Activated CD4-positive, alpha-beta T cell treated with anti-CD3 and anti-CD28 coated beads, Interleukin-2, amount 50 U/mL, for 16 hours (primary cell): ENCODE measurements at regions not wholly inside any gene's neighbourhood (a gene's known extent, or its start where the extent isn't known, plus 50 kb on each side); places are given as distances from the start of the nearest gene placed in this dataset.
"Not testable (repeated sequence)": the region's sequence is repeated elsewhere in the genome, so short reads cannot be mapped to it uniquely, and the experiment has no call there.

Experiments used
- DNase-seq: peaks from one replicate; pipeline ENCODE4 v3.0.0-alpha.2; 2020

DNA sequence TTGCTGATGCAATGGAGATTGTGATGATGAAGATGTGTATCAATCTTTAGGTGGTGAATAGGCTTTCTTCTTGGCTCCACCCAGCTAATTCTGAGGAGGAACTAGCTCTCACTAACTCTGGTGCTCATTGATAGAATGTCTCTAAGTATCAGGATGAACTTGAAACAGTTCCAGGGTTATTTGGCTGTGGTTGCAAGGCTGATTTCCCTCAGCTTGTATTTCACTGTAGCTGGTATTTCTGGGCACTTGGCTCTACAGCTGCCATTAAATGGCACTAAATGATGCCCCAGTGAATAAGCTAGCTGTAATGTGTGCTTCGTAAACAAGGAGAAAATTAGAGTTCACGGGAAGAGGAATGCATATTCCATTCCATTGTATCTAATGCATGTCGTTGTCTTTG, 241.2 kb downstream of the RPIA start:
- DNase-seq, result no peak

DNA sequence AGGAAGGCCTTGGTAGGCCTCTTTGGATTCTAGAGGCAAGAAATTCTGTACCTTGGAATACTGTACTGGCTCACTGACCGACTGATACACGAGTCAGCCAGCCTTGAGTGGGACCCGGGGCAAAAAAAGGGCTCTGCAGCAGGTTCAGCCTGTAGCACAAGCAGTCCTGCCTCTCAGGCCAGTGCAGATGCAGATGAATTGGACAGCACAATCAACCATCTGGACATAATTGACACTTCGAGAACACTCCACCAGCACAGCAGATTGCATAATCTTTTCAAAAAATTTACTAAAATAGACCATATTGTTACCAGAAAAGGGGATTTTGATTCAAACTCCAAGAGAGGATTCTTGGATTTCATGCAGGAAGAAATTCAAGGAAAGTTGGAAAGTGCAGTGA, 241.6 kb downstream of the RPIA start:
- no peak for DNase-seq

DNA sequence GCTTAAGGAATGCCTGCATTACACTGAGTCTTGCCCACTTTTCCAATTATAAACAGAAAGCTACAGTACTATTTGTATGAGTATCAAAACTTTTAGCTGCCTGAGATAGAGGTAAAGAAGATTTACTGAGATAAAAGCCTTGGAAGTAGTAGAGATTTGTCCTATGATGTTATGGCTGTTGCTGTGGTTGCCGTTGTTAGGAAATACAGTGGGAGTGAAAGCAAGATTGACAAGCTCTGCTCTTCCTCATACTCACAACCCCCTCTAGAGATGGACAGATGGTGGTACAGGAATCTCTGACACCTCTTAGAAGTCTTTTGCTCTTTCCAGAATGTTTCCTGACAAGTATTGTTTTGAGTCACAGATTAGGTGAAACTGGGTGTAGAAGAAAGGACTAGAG, 242.5 kb downstream of the RPIA start:
- DNase-seq, result no peak

DNA sequence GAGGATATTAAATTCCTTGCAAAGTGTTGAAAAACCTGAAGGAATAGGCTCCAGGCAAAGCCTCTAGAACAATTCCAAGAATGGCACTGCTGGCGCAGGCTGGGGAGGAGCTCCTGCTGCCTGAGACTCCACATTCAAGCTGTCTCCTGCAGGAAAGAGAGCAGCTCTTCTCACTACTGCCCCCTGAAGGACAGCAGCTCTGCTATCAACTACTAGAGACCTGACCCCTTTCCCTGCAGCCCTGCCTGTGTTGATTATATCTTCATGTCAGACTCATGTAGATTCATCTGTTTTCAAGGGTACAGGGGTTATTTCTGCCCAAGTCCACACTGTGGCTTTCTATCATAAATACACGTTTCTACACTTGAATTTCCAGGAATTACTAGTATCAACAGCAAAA, 249.7 kb downstream of the RPIA start:
- DNase-seq, result peak; percentile 30

DNA sequence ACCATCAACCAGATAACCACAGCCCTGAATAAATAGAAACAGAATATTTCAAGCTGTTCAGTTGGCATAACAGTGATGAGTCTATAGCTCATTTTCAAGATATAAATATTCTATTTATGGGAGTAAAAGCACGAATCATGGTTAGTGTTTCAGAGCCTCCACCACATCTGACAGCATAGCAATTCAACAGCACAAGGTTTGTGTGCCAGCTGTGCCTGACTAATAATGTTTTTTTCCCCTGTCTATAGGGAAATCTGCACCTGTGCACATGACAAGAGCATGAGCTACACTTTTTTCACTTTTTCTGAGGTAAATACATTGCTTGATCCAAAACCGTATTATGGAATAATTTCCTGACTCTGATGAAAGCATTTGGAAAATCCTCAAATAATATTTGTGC, 251.3 kb downstream of the RPIA start:
- no peak for DNase-seq

DNA sequence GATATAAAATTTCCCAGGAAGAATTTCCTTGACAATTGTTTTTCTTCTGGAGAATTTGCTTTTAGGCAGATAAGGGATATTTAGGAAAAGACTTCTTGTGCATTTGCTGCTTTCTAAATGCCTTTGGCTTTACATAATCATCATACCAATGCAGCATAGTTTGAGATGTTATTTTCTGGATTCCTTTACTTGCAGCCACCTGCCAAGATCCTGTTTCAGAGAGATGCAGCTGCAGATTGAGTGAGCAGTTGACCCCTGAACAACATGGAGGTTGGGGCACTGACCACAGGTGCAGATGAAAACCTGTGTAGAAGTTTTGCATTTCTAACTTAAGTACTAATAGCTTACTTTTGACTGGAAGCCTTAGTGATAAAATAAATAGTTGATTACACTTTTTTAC, 257.9 kb downstream of the RPIA start:
- DNase-seq, result no peak

DNA sequence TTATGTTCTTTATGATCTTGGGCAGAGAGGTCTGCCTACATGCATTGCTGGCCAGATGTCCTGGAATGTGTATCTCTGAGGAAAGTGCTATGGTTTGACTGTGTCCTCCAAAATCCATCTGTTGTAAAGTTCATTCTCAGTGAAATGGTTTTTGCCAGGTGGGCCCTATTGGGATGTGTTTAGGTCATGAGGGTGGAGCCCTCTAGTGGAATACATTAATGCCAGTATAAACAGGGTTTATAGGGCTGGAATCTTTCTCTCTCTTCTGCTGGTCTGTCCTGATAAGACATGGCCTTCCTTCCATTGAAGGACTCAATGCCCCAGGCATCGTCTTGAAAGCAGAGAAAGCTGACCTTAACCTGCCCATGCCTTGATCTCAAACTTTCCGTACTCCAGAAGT, 258.5 kb downstream of the RPIA start:
- peak; percentile 3 for DNase-seq

DNA sequence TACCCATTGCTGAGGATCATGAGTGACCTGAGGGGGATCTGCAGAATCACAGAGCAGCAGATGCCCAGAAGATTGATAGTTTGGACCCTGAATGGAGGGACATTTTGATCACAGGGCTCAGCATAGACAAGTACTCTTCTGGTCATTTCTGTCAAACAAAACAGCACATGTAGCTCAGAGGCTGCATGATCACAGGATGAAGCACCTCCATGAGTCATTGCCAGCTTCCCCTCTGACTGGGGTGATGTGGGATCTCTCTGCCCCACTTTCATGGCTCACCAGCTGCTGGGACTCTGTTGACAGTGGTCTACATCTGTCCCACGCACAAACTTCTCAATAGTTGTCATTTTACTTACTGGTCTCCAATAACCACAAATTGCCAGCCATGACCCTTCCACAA, 264.1 kb downstream of the RPIA start:
- DNase-seq, result peak; percentile 2

DNA sequence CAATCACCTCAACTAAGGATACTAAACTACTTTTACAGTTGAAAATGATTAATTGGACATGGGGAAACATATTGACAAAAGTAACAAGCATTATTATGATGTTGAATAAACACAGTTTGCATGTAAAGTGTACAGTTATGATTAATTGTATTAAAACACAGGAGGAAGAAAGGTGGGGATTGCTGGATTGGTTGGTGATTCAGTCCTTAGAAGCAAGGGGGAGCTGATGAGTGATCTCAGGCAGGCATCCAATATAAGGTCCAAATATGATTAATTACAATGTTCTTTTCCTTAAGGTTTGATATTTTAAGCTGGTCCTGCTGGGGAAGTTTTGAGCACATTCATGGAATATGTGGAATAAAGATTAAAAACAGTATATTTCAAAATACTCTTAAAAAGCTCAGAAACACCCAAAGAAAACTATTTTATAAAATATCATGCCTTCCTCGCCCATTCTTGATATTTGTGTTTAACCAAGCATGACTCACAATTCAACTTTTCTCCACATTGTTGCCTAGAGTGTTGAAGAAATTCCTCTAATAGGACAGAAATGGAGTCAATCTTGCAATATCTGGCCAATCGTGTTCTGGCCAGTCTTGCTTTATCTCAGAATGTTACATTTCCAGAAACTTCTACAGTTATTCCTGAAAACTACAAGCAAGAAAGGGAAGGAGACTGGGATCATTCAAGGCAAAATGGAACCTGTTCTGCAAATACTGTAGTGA, 268.2 kb downstream of the RPIA start:
- DNase-seq, result no peak

DNA sequence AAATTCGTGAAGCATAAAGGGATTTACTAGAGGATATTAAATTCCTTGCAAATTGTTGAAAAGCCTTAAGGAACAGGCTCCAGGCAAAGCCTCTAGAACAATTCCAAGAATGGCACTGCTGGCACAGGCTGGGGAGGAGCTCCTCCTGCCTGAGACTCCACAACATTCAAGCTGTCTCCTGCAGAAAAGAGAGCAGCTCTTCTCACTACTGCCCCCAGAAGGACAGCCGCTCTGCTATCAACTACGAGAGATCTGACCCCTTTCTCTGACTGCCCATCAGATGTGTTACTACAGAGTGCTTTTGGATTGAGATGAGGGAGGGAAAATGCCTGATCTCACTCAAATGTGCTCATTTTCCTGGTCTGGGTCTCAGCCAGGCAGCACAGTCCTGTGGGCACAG, 269.9 kb downstream of the RPIA start:
- not testable (repeated sequence) for DNase-seq

DNA sequence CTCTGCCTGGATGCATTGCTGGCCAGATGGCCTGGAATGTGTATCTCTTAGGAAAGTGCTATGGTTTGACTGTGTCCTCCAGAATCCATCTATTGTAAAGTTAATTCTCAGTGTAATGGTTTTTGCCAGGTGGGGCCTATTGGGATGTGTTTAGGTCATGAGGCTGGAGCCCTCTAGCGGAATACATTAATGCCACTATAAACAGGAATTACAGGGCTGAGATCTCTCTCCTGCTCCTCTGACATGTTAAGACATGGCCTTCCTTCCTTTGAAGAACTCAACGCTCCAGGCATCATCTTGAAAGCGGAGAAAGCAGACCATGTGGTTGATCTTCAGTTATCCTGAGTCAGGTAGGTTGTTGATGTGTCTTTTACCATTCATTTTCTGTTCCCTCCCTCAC, 276.4 kb downstream of the RPIA start:
- DNase-seq, result no peak

DNA sequence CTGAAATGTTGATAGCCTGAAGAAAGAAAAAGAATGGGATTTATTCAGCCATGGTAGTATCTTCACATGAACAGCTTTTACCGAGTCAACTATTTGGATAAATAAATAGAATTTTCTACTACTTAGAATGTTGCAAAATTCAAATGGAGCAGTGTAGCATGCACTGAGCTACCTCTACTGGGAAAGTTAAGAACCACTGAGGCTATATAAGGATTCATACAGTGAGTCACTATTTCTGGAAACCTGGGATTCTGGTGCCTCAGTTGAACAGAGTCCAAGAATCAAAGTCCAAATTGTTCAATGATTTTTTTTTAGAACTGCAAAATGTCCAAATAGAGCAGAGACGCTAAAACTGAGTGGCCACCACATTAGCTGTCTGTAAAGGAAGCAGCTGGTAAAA, 286.5 kb downstream of the RPIA start:
- DNase-seq, result not testable (repeated sequence)

DNA sequence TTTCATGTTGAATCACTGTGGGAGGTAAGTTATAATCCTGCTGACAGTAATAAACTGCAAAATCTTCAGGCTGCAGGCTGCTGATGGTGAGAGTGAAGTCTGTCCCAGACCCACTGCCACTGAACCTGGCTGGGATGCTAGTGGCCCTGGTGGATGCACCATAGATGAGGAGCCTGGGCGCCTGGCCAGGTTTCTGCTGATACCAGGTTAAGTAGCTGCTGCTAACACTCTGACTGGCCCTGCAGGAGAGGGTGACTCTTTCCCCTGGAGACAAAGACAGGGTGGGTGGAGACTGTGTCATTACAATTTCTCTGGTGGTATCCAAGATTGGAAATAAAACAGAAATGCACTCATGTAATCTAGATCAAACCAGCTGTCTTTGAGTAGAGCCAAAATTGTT, 287.0 kb downstream of the RPIA start:
- DNase-seq, result not testable (repeated sequence)

DNA sequence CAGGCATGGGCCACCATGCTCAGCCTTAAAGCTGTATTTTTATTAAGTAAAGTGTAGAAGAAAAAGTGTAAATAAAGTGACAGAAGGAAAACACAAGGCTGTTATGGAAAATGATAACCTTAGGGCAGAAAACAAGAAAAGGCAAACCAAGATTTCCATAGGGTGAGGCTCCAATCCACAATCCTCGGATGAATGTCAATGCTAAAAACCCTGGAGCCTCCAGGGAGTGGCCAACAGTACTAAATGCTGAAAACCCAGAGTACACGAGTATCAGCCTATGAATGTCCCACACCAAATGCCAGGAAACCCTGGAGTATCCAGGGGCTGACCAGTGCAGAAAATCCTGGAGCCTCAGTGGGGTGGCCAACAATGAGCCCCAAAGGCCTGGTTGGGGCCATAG, 292.6 kb downstream of the RPIA start:
- not testable (repeated sequence) for DNase-seq

DNA sequence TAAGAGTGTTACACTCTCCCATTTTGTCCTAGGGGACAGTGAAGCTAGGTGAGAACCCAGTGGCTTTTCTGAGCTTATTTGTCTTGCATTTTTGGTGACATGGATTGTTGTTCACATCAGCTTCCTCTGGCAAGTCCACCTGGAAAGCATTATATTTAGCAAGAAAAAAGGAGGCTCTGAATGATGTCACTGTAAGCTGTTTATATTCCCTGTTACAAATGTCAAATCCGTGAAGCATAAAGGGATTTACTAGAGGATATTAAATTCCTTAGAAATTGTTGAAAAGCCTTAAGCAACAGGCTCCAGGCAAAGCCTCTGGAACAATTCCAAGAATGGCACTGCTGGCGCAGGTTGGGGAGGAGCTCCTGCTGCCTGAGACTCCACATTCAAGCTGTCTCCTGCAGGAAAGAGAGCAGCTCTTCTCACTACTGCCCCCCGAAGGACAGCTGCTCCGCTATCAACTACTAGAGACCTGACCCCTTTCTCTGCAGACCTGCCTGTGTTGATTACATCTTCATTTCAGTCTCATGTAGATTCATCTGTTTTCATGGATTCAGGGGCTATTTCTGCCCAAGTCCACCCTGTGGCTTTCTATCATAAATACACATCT, 295.4 kb downstream of the RPIA start:
- DNase-seq, result not testable (repeated sequence)

DNA sequence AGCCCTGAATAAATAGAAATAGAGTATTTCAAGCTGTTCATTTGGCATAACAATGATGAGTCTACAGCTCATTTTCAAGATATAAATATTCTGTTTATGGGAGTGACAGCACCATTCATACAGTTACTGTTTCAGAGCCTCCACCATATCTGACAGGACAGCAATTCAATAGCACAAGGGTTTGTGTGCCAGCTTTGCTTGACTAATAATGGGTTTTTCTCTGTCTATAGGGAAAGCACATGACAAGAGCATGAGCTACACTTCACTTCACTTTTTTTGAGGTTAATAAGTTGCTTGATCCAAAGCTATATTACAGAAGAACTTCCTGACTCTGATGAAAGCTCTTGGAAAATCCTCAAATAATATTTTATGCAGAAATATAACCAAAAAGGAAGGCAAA, 297.1 kb downstream of the RPIA start:
- not testable (repeated sequence) for DNase-seq

DNA sequence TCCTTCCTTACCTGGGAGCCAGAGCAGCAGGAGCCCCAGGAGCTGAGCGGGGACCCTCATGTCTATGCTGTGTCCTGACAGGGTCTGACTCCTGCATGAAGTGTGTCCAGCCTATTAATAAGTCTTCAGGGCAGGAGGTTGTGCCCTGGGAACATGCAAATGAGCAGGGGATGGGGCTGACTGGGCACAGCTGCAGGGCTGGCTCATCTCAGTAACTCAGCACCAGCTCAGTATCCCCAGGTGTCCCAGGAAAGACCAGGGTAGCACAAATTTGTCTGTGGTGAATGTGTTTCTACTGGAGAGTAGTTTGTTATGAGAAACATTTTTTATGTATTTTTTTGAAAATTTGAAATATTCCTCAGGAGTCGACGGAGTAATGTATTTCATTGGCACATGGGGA, 301.3 kb downstream of the RPIA start:
- DNase-seq, result not testable (repeated sequence)

DNA sequence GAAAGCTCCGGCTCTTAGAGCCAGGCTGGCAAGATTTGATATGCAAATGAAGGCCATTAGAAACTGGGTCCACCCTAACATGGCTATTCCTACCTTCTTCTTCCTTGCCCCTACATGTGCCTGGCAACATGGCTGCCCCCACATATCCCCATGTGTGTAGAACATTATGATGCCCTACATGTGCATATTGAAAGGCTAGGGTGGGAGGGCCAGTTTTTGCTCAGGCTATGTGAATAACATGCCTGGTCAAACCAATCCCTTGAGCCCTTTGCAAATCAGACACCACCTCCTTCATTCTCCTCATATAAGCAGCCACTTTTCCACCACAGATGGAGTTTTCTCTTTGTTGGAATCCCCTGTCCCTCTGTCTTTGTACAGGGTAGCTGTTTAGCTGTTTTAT, 303.4 kb downstream of the RPIA start:
- not testable (repeated sequence) for DNase-seq

DNA sequence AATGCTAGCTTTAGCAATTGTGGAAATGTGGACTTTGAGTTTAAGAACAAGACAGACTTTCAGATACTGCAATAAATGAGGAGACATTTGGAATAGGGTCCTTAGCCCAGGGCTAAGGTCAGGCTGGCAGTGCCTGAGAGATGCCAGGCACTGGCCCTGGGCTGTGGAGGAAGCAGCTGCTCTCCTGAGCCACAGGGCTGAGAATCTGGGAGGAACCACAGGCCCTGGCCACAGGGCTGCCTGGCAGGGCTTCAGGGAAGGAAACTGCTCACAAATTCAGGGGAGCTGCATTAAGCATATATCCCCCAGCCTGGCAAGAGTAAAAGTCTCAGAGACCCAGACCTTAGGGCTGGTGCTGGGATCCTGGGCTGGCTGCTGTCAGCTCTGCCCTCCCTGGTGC, 305.1 kb downstream of the RPIA start:
- DNase-seq, result not testable (repeated sequence)

DNA sequence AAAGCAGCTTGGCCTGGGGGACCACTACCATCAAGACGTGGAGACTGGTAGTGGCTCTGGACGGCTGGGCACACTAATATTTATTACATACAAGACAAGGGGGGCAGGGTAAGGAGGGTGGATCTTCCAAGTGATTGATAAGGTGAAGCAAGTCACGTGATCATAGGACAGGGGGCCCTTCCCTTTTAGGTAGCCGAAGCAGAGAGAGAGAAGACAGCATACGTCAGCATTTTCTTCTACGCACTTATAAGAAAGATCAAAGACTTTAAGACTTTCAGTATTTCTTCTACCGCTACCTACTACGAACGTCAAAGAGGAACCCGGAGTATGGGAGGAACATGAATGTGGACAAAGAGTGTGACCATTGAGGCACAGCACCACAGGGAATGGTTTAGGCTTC, 307.9 kb downstream of the RPIA start:
- DNase-seq, result no peak

DNA sequence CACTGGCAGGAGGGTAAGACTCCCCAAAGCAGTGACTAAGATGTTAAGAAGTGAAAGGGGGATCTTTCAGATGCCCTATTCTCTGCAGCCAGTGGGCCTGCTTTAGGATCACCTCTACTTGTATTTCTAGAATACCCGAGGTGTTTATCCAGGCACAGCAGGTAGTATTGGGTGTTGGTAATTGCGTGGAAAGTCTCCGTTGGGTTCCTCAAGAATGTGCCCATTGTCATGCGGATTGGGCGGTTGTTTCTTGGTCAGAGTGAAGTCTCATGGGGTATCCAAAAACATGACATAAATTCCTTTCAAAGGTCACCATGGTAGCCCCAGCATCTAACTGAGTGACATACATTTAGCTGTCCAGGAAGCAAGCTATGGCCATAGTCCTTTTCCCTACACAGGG, 308.8 kb downstream of the RPIA start:
- no peak for DNase-seq

DNA sequence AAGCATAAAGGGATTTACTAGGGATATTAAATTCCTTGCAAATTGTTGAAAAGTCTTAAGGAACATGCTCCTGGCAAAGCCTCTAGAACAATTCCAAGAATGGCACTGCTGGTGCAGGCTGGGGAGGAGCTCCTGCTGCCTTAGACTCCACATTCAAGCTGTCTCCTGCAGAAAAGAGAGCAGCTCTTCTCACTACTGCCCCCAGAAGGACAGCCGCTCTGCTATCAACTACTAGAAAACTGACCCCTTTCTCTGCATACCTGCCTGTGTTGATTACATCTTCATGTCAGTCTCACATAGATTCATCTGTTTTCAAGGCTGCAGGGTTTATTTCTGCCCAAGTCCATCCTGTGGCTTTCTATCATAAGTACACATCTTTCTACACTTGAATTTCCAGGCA, 312.8 kb downstream of the RPIA start:
- DNase-seq, result not testable (repeated sequence)

DNA sequence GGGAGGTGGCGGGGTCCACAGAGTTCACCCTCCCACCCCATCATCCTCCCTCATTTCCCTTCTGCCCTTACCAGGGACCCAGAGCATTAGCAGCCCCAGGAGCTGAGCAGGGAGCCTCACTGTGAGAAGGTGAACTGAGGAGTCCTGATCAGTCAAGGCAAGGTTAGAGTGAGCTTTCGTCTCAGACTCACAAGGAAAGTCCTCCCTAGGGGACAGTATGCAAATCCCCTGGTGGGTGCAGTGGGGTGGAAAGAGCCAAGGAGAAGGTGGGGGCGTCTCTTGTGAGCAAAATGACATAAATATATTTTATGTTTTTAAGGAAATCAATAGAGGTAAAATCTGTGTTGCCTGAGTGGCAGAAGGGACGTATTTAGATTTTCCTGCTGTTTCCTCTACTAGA, 329.1 kb downstream of the RPIA start:
- not testable (repeated sequence) for DNase-seq

DNA sequence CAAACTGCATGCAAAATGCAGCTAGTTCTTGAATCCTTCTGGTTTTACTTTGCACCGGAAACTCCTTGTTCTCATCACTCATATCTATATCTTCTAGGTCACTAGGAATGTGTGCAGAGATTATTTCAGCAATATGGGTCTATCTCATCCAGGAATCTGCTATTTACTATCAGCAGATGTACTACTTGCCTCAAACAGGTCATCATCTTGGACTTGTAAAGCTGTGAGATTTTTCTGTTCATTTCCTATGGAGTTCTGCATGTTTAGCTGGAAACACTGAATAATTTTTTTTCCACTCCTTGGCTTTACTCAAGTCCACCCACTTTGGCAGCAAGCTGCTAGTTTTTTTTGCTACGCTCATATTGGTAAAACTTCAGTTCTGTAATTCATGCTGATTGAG, 334.8 kb downstream of the RPIA start:
- DNase-seq, result not testable (repeated sequence)

DNA sequence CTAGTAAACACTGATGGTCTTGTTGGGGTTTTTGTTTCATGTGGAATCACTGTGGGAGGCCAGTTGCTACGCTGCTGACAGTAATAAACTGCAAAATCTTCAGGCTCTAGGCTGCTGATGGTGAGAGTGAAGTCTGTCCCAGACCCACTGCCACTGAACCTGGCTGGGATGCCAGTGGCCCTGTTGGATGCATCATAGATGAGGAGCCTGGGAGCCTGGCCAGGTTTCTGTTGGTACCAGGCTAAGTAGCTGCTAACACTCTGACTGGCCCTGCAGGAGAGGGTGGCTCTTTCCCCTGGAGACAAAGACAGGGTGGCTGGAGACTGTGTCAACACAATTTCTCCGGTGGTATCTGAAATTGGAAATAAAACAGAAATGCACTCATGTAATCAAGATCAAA, 335.6 kb downstream of the RPIA start:
- DNase-seq, result not testable (repeated sequence)
